IMR-90 (cell line): ENCODE measurements at regions not wholly inside any gene's neighbourhood (a gene's known extent, or its start where the extent isn't known, plus 50 kb on each side); places are given as distances from the start of the nearest gene placed in this dataset.

Experiments used
- ATAC-seq: fragments of 200-7000 bp; cut with Tn5 transposase; 2 replicates; pipeline ENCODE4 v1.9.1; 2020; ENCODE audit warnings: low read depth, mild to moderate bottlenecking, moderate library complexity
- BruUV-seq: library from RNA; stranded (reverse); fragments of 400-500 nt; replicated peaks from 2 replicates; lab custom pipeline; 2021; lab: Mats Ljungman, UMichigan
- CTCF ChIA-PET: fragments of 300-600 bp; formaldehyde crosslinking; extraction: SDS; loops from one replicate; lab custom pipeline; 2021; ENCODE audit warnings: antibody characterized with exemption; lab: Yijun Ruan, JAX
- POLR2A ChIA-PET: fragments of 300-600 bp; sonication (Branson Sonifier 250); formaldehyde crosslinking; loops from one replicate; lab custom pipeline; 2022; ENCODE audit warnings: antibody characterized with exemption; ENCODE audit not compliant: unreplicated experiment; lab: Charles Lee
- DNase-seq: peaks from one replicate; pipeline ENCODE4 v3.0.0; 2013
- H2AFZ ChIP-seq: replicated peaks from 2 replicates; pipeline ENCODE3; 2013; ENCODE audit warnings: low read length, mild to moderate bottlenecking; ENCODE audit not compliant: poor library complexity
- H2AK5ac ChIP-seq: 2 replicates; pipeline ENCODE4 v1.6.1; 2013; ENCODE audit warnings: low read depth, low read length, inconsistent platforms
- H2AK9ac ChIP-seq: replicated peaks from 2 replicates; pipeline ENCODE3; 2013; ENCODE audit warnings: mild to moderate bottlenecking, low read depth, low read length, moderate library complexity; ENCODE audit not compliant: poor library complexity
- H2BK120ac ChIP-seq: 2 replicates; pipeline ENCODE4 v1.6.1; 2013; ENCODE audit warnings: low read depth, low read length, inconsistent platforms
- H2BK15ac ChIP-seq: 3 replicates; pipeline ENCODE4 v1.6.1; 2013; ENCODE audit warnings: low read depth, low read length, inconsistent platforms
- H2BK20ac ChIP-seq: 2 replicates; pipeline ENCODE4 v1.6.1; 2013; ENCODE audit warnings: low read depth, mild to moderate bottlenecking, inconsistent platforms, low read length, moderate library complexity
- H2BK5ac ChIP-seq: 2 replicates; pipeline ENCODE4 v1.6.1; 2013; ENCODE audit warnings: mild to moderate bottlenecking, low read depth, low read length, inconsistent platforms; ENCODE audit not compliant: poor library complexity, severe bottlenecking
- H3K14ac ChIP-seq: replicated peaks from 2 replicates; pipeline ENCODE4 v1.6.1; 2013; ENCODE audit warnings: low read depth, low read length, inconsistent platforms
- H3K18ac ChIP-seq: 2 replicates; pipeline ENCODE4 v1.6.1; 2013; ENCODE audit warnings: low read depth, low read length, control low read depth
- H3K23ac ChIP-seq: 2 replicates; pipeline ENCODE4 v1.6.1; 2013; ENCODE audit warnings: low read depth, low read length, inconsistent platforms
- H3K27ac ChIP-seq: 2 replicates; pipeline ENCODE4 v1.5.1; 2013; ENCODE audit warnings: mild to moderate bottlenecking, control low read depth, low read length; ENCODE audit not compliant: insufficient read depth
- H3K27me3 ChIP-seq: 2 replicates; pipeline ENCODE4 v1.6.1; 2013; ENCODE audit warnings: low read length; ENCODE audit not compliant: control insufficient read depth, insufficient read depth
- H3K36me3 ChIP-seq: 2 replicates; pipeline ENCODE4 v1.6.1; 2013; ENCODE audit warnings: low read length, mixed read lengths; ENCODE audit not compliant: control insufficient read depth, insufficient read depth
- H3K4ac ChIP-seq: 2 replicates; pipeline ENCODE4 v1.6.1; 2013; ENCODE audit warnings: low read depth, low read length, inconsistent platforms
- H3K4me1 ChIP-seq: 2 replicates; pipeline ENCODE4 v1.6.1; 2013; ENCODE audit warnings: low read length, mixed read lengths; ENCODE audit not compliant: control insufficient read depth, insufficient read depth
- H3K4me2 ChIP-seq: 2 replicates; pipeline ENCODE4 v1.6.1; 2013; ENCODE audit warnings: low read depth, mild to moderate bottlenecking, control low read depth, low read length, moderate library complexity
- H3K4me3 ChIP-seq: 2 replicates; pipeline ENCODE4 v1.5.1; 2013; ENCODE audit warnings: low read depth, mild to moderate bottlenecking, control low read depth, low read length, moderate library complexity; ENCODE audit not compliant: insufficient read depth
- H3K56ac ChIP-seq: 2 replicates; pipeline ENCODE4 v1.6.1; 2013; ENCODE audit warnings: low read length, inconsistent platforms; ENCODE audit not compliant: insufficient read depth; ENCODE audit errors: extremely low read depth
- H3K79me1 ChIP-seq, 2 experiments: 2 replicates each; pipeline ENCODE4 v1.6.1; 2013; ENCODE audit warnings: low read length in 2 of 2, inconsistent platforms in 1 of 2, low read depth in 1 of 2
- H3K9ac ChIP-seq: 2 replicates; pipeline ENCODE4 v1.6.1; 2013; ENCODE audit warnings: low read depth, low read length, control low read depth
- H3K9me1 ChIP-seq: 2 replicates; pipeline ENCODE4 v1.6.1; 2013; ENCODE audit warnings: low read length, inconsistent platforms; ENCODE audit not compliant: insufficient read depth
- H3K9me3 ChIP-seq: 2 replicates; pipeline ENCODE4 v1.6.1; 2013; ENCODE audit warnings: low read length; ENCODE audit not compliant: control insufficient read depth, insufficient read depth
- H4K20me1 ChIP-seq: 2 replicates; pipeline ENCODE4 v1.6.1; 2013; ENCODE audit warnings: low read length, inconsistent platforms; ENCODE audit not compliant: insufficient read depth
- H4K5ac ChIP-seq: 2 replicates; pipeline ENCODE4 v1.6.1; 2013; ENCODE audit warnings: mild to moderate bottlenecking, low read depth, low read length, control low read depth
- H4K8ac ChIP-seq, 2 experiments: 2 replicates each; pipeline ENCODE4 v1.6.1; 2013; ENCODE audit warnings: low read depth in 2 of 2, low read length in 2 of 2, control low read depth in 1 of 2, inconsistent platforms in 1 of 2
- H4K91ac ChIP-seq: 2 replicates; pipeline ENCODE4 v1.6.1; 2013; ENCODE audit warnings: low read depth, low read length, inconsistent platforms; ENCODE audit not compliant: insufficient read depth
- BHLHE40 ChIP-seq: fragments of 150-350 bp; IDR thresholded peaks from 2 replicates; pipeline ENCODE4 v1.6.1; 2016; ENCODE audit warnings: mild to moderate bottlenecking, low read depth, low read length
- CEBPB ChIP-seq: IDR thresholded peaks from 2 replicates; pipeline ENCODE4 v1.6.1; 2012; ENCODE audit warnings: low read depth, low read length, improper control_type of control experiment
- CHD1 ChIP-seq: IDR thresholded peaks from 2 replicates; pipeline ENCODE4 v1.6.1; 2012; ENCODE audit warnings: low read depth, low read length, improper control_type of control experiment
- ELK1 ChIP-seq: fragments of 150-350 bp; IDR thresholded peaks from 2 replicates; pipeline ENCODE4 v1.6.1; 2016; ENCODE audit warnings: low read depth, mild to moderate bottlenecking, low read length, moderate library complexity, borderline replicate concordance
- FOS ChIP-seq: fragments of 150-350 bp; IDR thresholded peaks from 2 replicates; pipeline ENCODE4 v1.6.1; 2016; ENCODE audit warnings: low read depth, low read length
- MAFK ChIP-seq: IDR thresholded peaks from 2 replicates; pipeline ENCODE4 v1.6.1; 2012; ENCODE audit warnings: low read depth, low read length, improper control_type of control experiment
- MAZ ChIP-seq: IDR thresholded peaks from 2 replicates; pipeline ENCODE4 v1.6.1; 2012; ENCODE audit warnings: low read depth, mild to moderate bottlenecking, low read length, improper control_type of control experiment, moderate library complexity, borderline replicate concordance
- MXI1 ChIP-seq: IDR thresholded peaks from 2 replicates; pipeline ENCODE4 v1.6.1; 2012; ENCODE audit warnings: low read depth, mild to moderate bottlenecking, low read length, moderate library complexity, borderline replicate concordance
- NFE2L2 ChIP-seq: fragments of 150-350 bp; IDR thresholded peaks from 2 replicates; pipeline ENCODE4 v1.6.1; 2016; ENCODE audit warnings: low read depth, mild to moderate bottlenecking, low read length
- POLR2A ChIP-seq: IDR thresholded peaks from 2 replicates; pipeline ENCODE4 v1.6.1; 2012; ENCODE audit warnings: mild to moderate bottlenecking, low read depth, low read length
- RAD21 ChIP-seq: IDR thresholded peaks from 2 replicates; pipeline ENCODE4 v1.6.1; 2012; ENCODE audit warnings: low read length, improper control_type of control experiment
- RCOR1 ChIP-seq: IDR thresholded peaks from 2 replicates; pipeline ENCODE4 v1.6.1; 2012; ENCODE audit warnings: mild to moderate bottlenecking, low read length, improper control_type of control experiment; ENCODE audit not compliant: insufficient replicate concordance
- RFX5 ChIP-seq: IDR thresholded peaks from 2 replicates; pipeline ENCODE4 v1.8.0; 2012; ENCODE audit warnings: low read depth, mild to moderate bottlenecking, low read length, moderate library complexity
- SMC3 ChIP-seq: fragments of 150-350 bp; IDR thresholded peaks from 2 replicates; pipeline ENCODE4 v1.6.1; 2016; ENCODE audit warnings: low read depth, mild to moderate bottlenecking, antibody characterized with exemption, low read length, moderate library complexity
- WGBS, 2 experiments: methylation state at CpG; one replicate each; pipeline versions ENCODE4 v1.1.5 to v1.1.7; 2013; ENCODE audit warnings: missing lambda C conversion rate in 2 of 2; ENCODE audit not compliant: insufficient read length in 1 of 2; ENCODE audit errors: extremely low coverage in 2 of 2; 5-methylcytosine and 5-hydroxymethylcytosine counted together
- dilution Hi-C: fragments of 300-500 bp; cut with HindIII; formaldehyde crosslinking; loops from one replicate; pipeline ENCODE4 v1.14.3; 2018; ENCODE audit warnings: low sequenced_read_pairs; ENCODE audit not compliant: unreplicated experiment
- in situ Hi-C: fragments of 300-500 bp; cut with MboI; formaldehyde crosslinking; loops from 3 replicates; pipeline ENCODE4 v1.14.3; 2019; ENCODE audit warnings: low sequenced_read_pairs, inconsistent platforms, mixed read lengths
- intact Hi-C: fragments of 100-400 bp; cut with micrococcal nuclease; formaldehyde crosslinking; loops from 2 replicates; pipeline ENCODE4 v1.10.0; 2022
- TF ChIP-seq, protein P1 (sequence below): conservative IDR thresholded peaks from 2 replicates; pipeline ENCODE4 v1.5.1; 2012; ENCODE audit warnings: mild to moderate bottlenecking, low read depth, low read length, improper control_type of control experiment
- TF ChIP-seq, protein P2 (sequence below): fragments of 150-350 bp; IDR thresholded peaks from 2 replicates; pipeline ENCODE4 v1.6.1; 2017; ENCODE audit warnings: mild to moderate bottlenecking, antibody characterized with exemption, low read length, low read depth

- Histone ChIP-seq H3K4me1 (no peaks in the 10 kb centered on the region), H4K91ac (no peak overlapping the region), H3K14ac (no peak overlapping the region), H2AK5ac (no peak overlapping the region), H2BK15ac (no peak overlapping the region), H2BK20ac (no peak overlapping the region), H3K9ac (no peak overlapping the region), H2BK5ac (no peak overlapping the region), H4K20me1 (no peaks in the 10 kb centered on the region), H2AFZ (no peak overlapping the region), H3K36me3 (no peaks in the 10 kb centered on the region), H2AK9ac (no peak overlapping the region), H3K4me3 (no peak overlapping the region), H3K9me3 (no peaks in the 10 kb centered on the region), H3K18ac (no peak overlapping the region), H3K27ac (no peak overlapping the region), H3K56ac (no peak overlapping the region), H3K4ac (no peak overlapping the region), H4K8ac (no peak overlapping the region), H2BK120ac (no peak overlapping the region), H4K5ac (no peak overlapping the region), H3K27me3 (no peaks in the 10 kb centered on the region), H3K23ac (no peak overlapping the region), H3K4me2 (no peak overlapping the region), H3K79me1 (no peaks in the 10 kb centered on the region), H3K9me1 (no peaks in the 10 kb centered on the region)
- intact Hi-C loops (no loop called here), dilution Hi-C loops (no loop called here), in situ Hi-C loops (no loop called here)
- no peak for TF ChIP-seq SMC3
- no peak for TF ChIP-seq NFE2L2
- no peak for TF ChIP-seq FOS
- no peak for TF ChIP-seq ELK1
- TF ChIP-seq, protein P1, sequence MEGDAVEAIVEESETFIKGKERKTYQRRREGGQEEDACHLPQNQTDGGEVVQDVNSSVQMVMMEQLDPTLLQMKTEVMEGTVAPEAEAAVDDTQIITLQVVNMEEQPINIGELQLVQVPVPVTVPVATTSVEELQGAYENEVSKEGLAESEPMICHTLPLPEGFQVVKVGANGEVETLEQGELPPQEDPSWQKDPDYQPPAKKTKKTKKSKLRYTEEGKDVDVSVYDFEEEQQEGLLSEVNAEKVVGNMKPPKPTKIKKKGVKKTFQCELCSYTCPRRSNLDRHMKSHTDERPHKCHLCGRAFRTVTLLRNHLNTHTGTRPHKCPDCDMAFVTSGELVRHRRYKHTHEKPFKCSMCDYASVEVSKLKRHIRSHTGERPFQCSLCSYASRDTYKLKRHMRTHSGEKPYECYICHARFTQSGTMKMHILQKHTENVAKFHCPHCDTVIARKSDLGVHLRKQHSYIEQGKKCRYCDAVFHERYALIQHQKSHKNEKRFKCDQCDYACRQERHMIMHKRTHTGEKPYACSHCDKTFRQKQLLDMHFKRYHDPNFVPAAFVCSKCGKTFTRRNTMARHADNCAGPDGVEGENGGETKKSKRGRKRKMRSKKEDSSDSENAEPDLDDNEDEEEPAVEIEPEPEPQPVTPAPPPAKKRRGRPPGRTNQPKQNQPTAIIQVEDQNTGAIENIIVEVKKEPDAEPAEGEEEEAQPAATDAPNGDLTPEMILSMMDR, result no peak
- TF ChIP-seq, protein P2, sequence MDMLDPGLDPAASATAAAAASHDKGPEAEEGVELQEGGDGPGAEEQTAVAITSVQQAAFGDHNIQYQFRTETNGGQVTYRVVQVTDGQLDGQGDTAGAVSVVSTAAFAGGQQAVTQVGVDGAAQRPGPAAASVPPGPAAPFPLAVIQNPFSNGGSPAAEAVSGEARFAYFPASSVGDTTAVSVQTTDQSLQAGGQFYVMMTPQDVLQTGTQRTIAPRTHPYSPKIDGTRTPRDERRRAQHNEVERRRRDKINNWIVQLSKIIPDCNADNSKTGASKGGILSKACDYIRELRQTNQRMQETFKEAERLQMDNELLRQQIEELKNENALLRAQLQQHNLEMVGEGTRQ, result no peak
- no peak for TF ChIP-seq RCOR1
- TF ChIP-seq MAZ, result no peak
- TF ChIP-seq BHLHE40, result no peak
- TF ChIP-seq MAFK, result no peak
- no peak for TF ChIP-seq RAD21
- TF ChIP-seq RFX5, result no peak
- TF ChIP-seq CEBPB, result no peak
- TF ChIP-seq MXI1, result no peak
- TF ChIP-seq CHD1, result no peak
- TF ChIP-seq POLR2A, result no peak
- no TSS peak for BruUV-seq
- ATAC-seq (no peak), DNase-seq (no peak)
- POLR2A ChIA-PET, result no interaction called here
- CTCF ChIA-PET, result no interaction called here
- no CpG with 5 or more reads among the region's 1 CpG for WGBS, 2 experiments
Observed at GRCh38 chr14:46279776-46280175, 371.8 kb downstream of the RPL10L start.
